PC-9 (cell line): ENCODE measurements at regions not wholly inside any gene's neighbourhood (a gene's known extent, or its start where the extent isn't known, plus 50 kb on each side); places are given as distances from the start of the nearest gene placed in this dataset.
A peak's percentile ranks its signal among the peaks of the same experiment; 100 is the strongest.
"Not testable (repeated sequence)": the region's sequence is repeated elsewhere in the genome, so short reads cannot be mapped to it uniquely, and the experiment has no call there.

ENCODE experiments used
- BruUV-seq: library from RNA; stranded (reverse); fragments of 400-500 nt; replicated peaks from 2 replicates; lab custom pipeline; 2021; lab: Mats Ljungman, UMichigan
- CTCF ChIA-PET: fragments of 300-600 bp; sonication (Branson Sonifier 250); formaldehyde crosslinking; loops from one replicate; lab custom pipeline; 2022; ENCODE audit warnings: antibody characterized with exemption; lab: Charles Lee
- POLR2A ChIA-PET: fragments of 300-600 bp; sonication (Branson Sonifier 250); formaldehyde crosslinking; loops from one replicate; lab custom pipeline; 2022; ENCODE audit warnings: antibody characterized with exemption; ENCODE audit not compliant: unreplicated experiment; lab: Charles Lee
- DNase-seq, 2 experiments: peaks; one replicate each; pipeline versions ENCODE4 v3.0.0 to v3.0.0-alpha.2; 2015 to 2022; ENCODE audit warnings: mixed read lengths in 1 of 2
- H2AFZ ChIP-seq: fragments of 200-600 bp; sonication (generic); 2 replicates; pipeline ENCODE4 v1.8.1; 2017; ENCODE audit warnings: antibody characterized with exemption
- H3F3A ChIP-seq: fragments of 200-600 bp; sonication (generic); 2 replicates; pipeline ENCODE4 v1.8.1; 2017; ENCODE audit warnings: antibody characterized with exemption, mild to moderate bottlenecking, low read depth; ENCODE audit not compliant: insufficient read depth
- H3K27ac ChIP-seq: fragments of 200-600 bp; sonication (generic); 2 replicates; pipeline ENCODE4 v1.6.1; 2016; ENCODE audit warnings: mixed run types
- H3K27me3 ChIP-seq: fragments of 200-600 bp; sonication (generic); 2 replicates; pipeline ENCODE4 v1.6.1; 2016; ENCODE audit warnings: low read depth, mixed run types; ENCODE audit not compliant: insufficient read depth
- H3K36me3 ChIP-seq: fragments of 200-600 bp; sonication (generic); 2 replicates; pipeline ENCODE4 v1.6.1; 2016; ENCODE audit warnings: low read depth, mixed run types
- H3K4me1 ChIP-seq: fragments of 200-600 bp; sonication (generic); replicated peaks from 2 replicates; pipeline ENCODE4 v1.6.1; 2016; ENCODE audit warnings: mixed run types; ENCODE audit not compliant: insufficient read depth
- H3K4me2 ChIP-seq: fragments of 200-600 bp; sonication (generic); 2 replicates; pipeline ENCODE4 v1.6.1; 2017; ENCODE audit warnings: mixed run types
- H3K4me3 ChIP-seq: fragments of 200-600 bp; sonication (generic); 2 replicates; pipeline ENCODE4 v1.6.1; 2016; ENCODE audit warnings: mixed run types
- H3K79me2 ChIP-seq: fragments of 200-600 bp; sonication (generic); 2 replicates; pipeline ENCODE4 v1.6.1; 2017; ENCODE audit warnings: low read depth, mixed run types
- H3K9me2 ChIP-seq: fragments of 200-600 bp; sonication (generic); 2 replicates; pipeline ENCODE4 v1.8.1; 2017; ENCODE audit warnings: mild to moderate bottlenecking; ENCODE audit not compliant: insufficient read depth
- H3K9me3 ChIP-seq: fragments of 200-600 bp; sonication (generic); 2 replicates; pipeline ENCODE4 v1.8.1; 2016; ENCODE audit warnings: low read depth; ENCODE audit not compliant: insufficient read depth
- H4K20me1 ChIP-seq: fragments of 200-600 bp; sonication (generic); 2 replicates; pipeline ENCODE4 v1.8.1; 2017; ENCODE audit not compliant: insufficient read depth
- CTCF ChIP-seq: fragments of 200-600 bp; sonication (generic); conservative IDR thresholded peaks from 2 replicates; pipeline ENCODE4 v1.6.1; 2017; ENCODE audit warnings: mixed run types, antibody characterized with exemption, mild to moderate bottlenecking, moderate library complexity
- EZH2 ChIP-seq: fragments of 200-600 bp; sonication (generic); IDR thresholded peaks from 2 replicates; pipeline ENCODE4 v1.8.0; 2017; ENCODE audit warnings: antibody characterized with exemption, low read depth
- intact Hi-C: fragments of 100-400 bp; cut with micrococcal nuclease; formaldehyde crosslinking; loops from one replicate; pipeline ENCODE4 v1.10.0; 2022; ENCODE audit not compliant: unreplicated experiment

GRCh38 chr5:30446456-30446855, 747.0 kb upstream of the CDH6 start:
- Histone ChIP-seq H3K36me3 (no peaks in the 10 kb centered on the region), H3K4me1 (no peaks in the 10 kb centered on the region), H4K20me1 (no peaks in the 10 kb centered on the region), H3K9me3 (no peaks in the 10 kb centered on the region), H3K79me2 (no peaks in the 10 kb centered on the region), H3F3A (no peaks in the 10 kb centered on the region), H3K4me2 (no peak overlapping the region), H3K27ac (no peak overlapping the region), H3K27me3 (no peaks in the 10 kb centered on the region), H3K4me3 (no peak overlapping the region), H3K9me2 (no peaks in the 10 kb centered on the region), H2AFZ (no peak overlapping the region)
- no peak for DNase-seq
- ChIA-PET POLR2A (no interaction called here), CTCF (no interaction called here)
- no TSS peak for BruUV-seq
- intact Hi-C loops = no loop called here
- TF ChIP-seq EZH2 (no peak), CTCF (no peak)

GRCh38 chr5:30438785-30439184, 754.7 kb upstream of the CDH6 start:
- Histone ChIP-seq H3K4me2 (no peak overlapping the region), H3K27ac (no peak overlapping the region), H3K36me3 (no peaks in the 10 kb centered on the region), H3K79me2 (no peaks in the 10 kb centered on the region), H3K9me3 (no peaks in the 10 kb centered on the region), H3K4me1 (no peaks in the 10 kb centered on the region), H2AFZ (no peak overlapping the region), H3K4me3 (no peak overlapping the region), H4K20me1 (no peaks in the 10 kb centered on the region), H3K9me2 (no peaks in the 10 kb centered on the region), H3K27me3 (no peaks in the 10 kb centered on the region), H3F3A (no peaks in the 10 kb centered on the region)
- TF ChIP-seq CTCF (no peak), EZH2 (no peak)
- POLR2A ChIA-PET = interaction anchor here (0.5 kb wide), 1 partner anchor 69 kb away, joined by 3 read pairs; no protein-coding TSS in a partner anchor
- DNase-seq = no peak
- intact Hi-C loops = no loop called here
- no TSS peak for BruUV-seq
- CTCF ChIA-PET = no interaction called here

DNA sequence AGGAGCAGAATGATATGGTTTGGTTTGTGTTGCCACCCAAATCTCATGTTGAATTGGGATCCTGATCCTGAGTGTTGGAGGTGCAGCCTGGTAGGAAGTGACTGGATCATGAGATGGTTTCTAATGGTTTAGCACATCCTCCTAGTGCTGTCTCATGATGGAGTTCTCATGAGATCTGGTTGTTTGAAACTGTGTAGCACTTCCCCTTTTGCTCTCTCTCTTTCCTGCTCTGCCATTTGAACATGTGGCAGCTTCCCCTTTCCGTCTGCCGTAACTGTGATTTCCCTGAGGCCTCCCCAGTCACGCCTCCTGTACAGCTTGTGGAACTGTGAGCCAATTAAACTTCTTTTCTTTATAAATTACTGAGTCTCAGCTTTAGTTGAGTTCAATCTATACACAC, 756.8 kb upstream of the CDH6 start:
- Histone ChIP-seq H3F3A (no peaks in the 10 kb centered on the region), H3K27me3 (no peaks in the 10 kb centered on the region), H3K27ac (no peak overlapping the region), H4K20me1 (no peaks in the 10 kb centered on the region), H3K4me3 (no peak overlapping the region), H3K9me3 (no peaks in the 10 kb centered on the region), H3K9me2 (no peaks in the 10 kb centered on the region), H2AFZ (no peak overlapping the region), H3K79me2 (no peaks in the 10 kb centered on the region), H3K4me1 (no peaks in the 10 kb centered on the region), H3K36me3 (no peaks in the 10 kb centered on the region), H3K4me2 (no peak overlapping the region)
- ChIA-PET CTCF (no interaction called here), POLR2A (no interaction called here)
- DNase-seq = no peak
- TF ChIP-seq EZH2 = no peak
- TF ChIP-seq CTCF = no peak
- no TSS peak for BruUV-seq
- intact Hi-C loops = no loop called here

DNA sequence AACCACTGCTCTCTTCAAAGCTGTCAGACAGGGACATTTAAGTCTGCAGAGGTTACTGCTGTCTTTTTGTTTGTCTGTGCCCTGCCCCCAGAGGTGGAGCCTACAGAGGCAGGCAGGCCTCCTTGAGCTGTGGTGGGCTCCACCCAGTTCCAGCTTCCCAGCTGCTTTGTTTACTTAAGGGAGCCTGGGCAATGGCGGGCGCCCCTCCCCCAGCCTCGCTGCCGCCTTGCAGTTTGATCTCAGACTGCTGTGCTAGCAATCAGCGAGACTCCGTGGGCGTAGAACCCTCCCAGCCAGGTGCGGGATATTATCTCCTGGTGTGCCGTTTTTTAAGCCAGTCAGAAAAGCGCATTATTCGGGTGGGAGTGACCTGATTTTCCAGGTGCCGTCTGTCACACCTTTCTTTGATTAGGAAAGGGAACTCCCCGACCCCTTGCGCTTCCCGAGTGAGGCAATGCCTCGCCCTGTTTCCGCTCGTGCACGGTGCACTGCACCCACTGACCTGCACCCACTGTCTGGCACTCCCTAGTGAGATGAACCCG, 764.5 kb upstream of the CDH6 start:
- H3K27ac ChIP-seq, H3K9me3 ChIP-seq, H2AFZ ChIP-seq, H4K20me1 ChIP-seq, H3K4me1 ChIP-seq, CTCF ChIA-PET, H3K27me3 ChIP-seq, POLR2A ChIA-PET, BruUV-seq, intact Hi-C loops, H3K9me2 ChIP-seq, H3K4me3 ChIP-seq, H3F3A ChIP-seq, H3K36me3 ChIP-seq, H3K79me2 ChIP-seq: not testable (repeated sequence)
- H3K4me2 ChIP-seq = peak overlapping the region; percentile 51
- peak in 1 of 2 experiments; percentile 29 for DNase-seq
